DOHH2 (cell line): ENCODE measurements at regions not wholly inside any gene's neighbourhood (a gene's known extent, or its start where the extent isn't known, plus 50 kb on each side); places are given as distances from the start of the nearest gene placed in this dataset.
"Not testable (repeated sequence)": the region's sequence is repeated elsewhere in the genome, so short reads cannot be mapped to it uniquely, and the experiment has no call there.

Source experiments
- H3F3A ChIP-seq: fragments of 200-600 bp; sonication (generic), shearing (Covaris generic); 2 replicates; pipeline ENCODE4 v1.6.0; 2016; ENCODE audit warnings: antibody characterized with exemption, mild to moderate bottlenecking; ENCODE audit not compliant: control insufficient read depth, insufficient read depth
- H3K27ac ChIP-seq: fragments of 200-600 bp; sonication (generic); 2 replicates; pipeline ENCODE4 v1.5.1; 2014; ENCODE audit warnings: low read depth, mild to moderate bottlenecking, low read length, moderate library complexity
- H3K27me3 ChIP-seq: fragments of 200-600 bp; sonication (generic); 2 replicates; pipeline ENCODE4 v1.6.1; 2014; ENCODE audit warnings: mild to moderate bottlenecking, low read length, mixed read lengths; ENCODE audit not compliant: control insufficient read depth
- H3K36me3 ChIP-seq: fragments of 200-600 bp; sonication (generic); 2 replicates; pipeline ENCODE4 v1.6.1; 2014; ENCODE audit warnings: mild to moderate bottlenecking, low read length, moderate library complexity, mixed read lengths; ENCODE audit not compliant: control insufficient read depth
- H3K4me1 ChIP-seq: fragments of 200-600 bp; sonication (generic); 2 replicates; pipeline ENCODE4 v1.6.1; 2014; ENCODE audit warnings: mild to moderate bottlenecking, low read length, mixed read lengths; ENCODE audit not compliant: control insufficient read depth
- H3K4me2 ChIP-seq: fragments of 200-600 bp; sonication (generic); 2 replicates; pipeline ENCODE4 v1.6.0; 2014; ENCODE audit warnings: mild to moderate bottlenecking, low read length, moderate library complexity
- H3K4me3 ChIP-seq: fragments of 200-600 bp; sonication (generic); 2 replicates; pipeline ENCODE4 v1.5.1; 2014; ENCODE audit warnings: mild to moderate bottlenecking, low read length, mixed read lengths
- H3K79me2 ChIP-seq: fragments of 200-600 bp; sonication (generic); 2 replicates; pipeline ENCODE4 v1.6.1; 2014; ENCODE audit warnings: mild to moderate bottlenecking, low read length, mixed read lengths; ENCODE audit not compliant: control insufficient read depth
- H3K9me2 ChIP-seq: fragments of 200-600 bp; sonication (generic); replicated peaks from 2 replicates; pipeline ENCODE4 v1.6.1; 2014; ENCODE audit warnings: mild to moderate bottlenecking, low read length, mixed read lengths; ENCODE audit not compliant: control insufficient read depth
- H3K9me3 ChIP-seq: fragments of 200-600 bp; sonication (generic); 2 replicates; pipeline ENCODE4 v1.6.1; 2014; ENCODE audit warnings: antibody characterized with exemption, low read length, mixed read lengths; ENCODE audit not compliant: control insufficient read depth, insufficient read depth
- H4K20me1 ChIP-seq: fragments of 200-600 bp; sonication (generic); 2 replicates; pipeline ENCODE4 v1.6.0; 2014; ENCODE audit warnings: low read depth, mild to moderate bottlenecking, antibody characterized with exemption, low read length, moderate library complexity; ENCODE audit not compliant: control insufficient read depth, insufficient read depth
- CTCF ChIP-seq: fragments of 200-600 bp; sonication (generic); IDR thresholded peaks from one replicate; pipeline ENCODE4 v1.5.1; 2014; ENCODE audit warnings: antibody characterized with exemption, mild to moderate bottlenecking, low read depth, low read length; ENCODE audit not compliant: poor library complexity, severe bottlenecking
- EZH2phosphoT487 ChIP-seq: fragments of 200-600 bp; sonication (generic); IDR thresholded peaks from 2 replicates; pipeline ENCODE4 v1.6.1; 2017; ENCODE audit warnings: borderline replicate concordance, mild to moderate bottlenecking, antibody characterized with exemption, low read length, moderate library complexity, mixed read lengths

DNA sequence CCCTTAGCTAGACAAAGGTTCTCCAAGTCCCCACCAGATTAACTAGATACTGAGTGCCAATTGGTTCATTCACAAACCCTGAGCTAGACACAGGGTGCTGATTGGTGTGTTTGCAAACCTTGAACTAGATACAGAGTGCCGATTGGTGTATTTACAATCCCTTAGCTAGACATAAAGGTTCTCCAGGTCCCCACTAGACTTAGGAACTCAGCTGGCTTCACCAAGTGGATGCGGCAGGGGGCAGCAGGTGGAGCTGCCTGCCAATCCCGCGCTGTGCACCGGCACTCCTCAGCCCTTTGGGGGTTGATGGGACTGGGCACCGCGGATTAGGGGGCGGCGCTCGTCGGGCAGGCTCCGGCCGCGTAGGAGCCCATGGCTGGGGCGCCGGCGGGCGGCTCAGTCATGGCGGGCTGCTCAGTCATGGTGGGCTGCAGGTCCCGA lies 157.6 kb downstream of the KLRB1 start:
- Histone ChIP-seq H3K79me2 (peaks cover 18% of the 10 kb centered on the region), H3K4me2 (peak overlapping the region; percentile 49), H3K4me3 (peak overlapping the region; percentile 42), H3K4me1 (peaks cover 11% of the 10 kb centered on the region)
- H3K36me3 ChIP-seq, H3K27ac ChIP-seq, H4K20me1 ChIP-seq, H3K27me3 ChIP-seq, H3F3A ChIP-seq, H3K9me3 ChIP-seq, H3K9me2 ChIP-seq: not testable (repeated sequence)

- H3K9me2 ChIP-seq, H4K20me1 ChIP-seq, H3K36me3 ChIP-seq, H3K27ac ChIP-seq, H3K27me3 ChIP-seq, H3K9me3 ChIP-seq, H3F3A ChIP-seq: not testable (repeated sequence)
- peak overlapping the region; percentile 42 for H3K4me3 ChIP-seq
- peaks cover 14% of the 10 kb centered on the region for H3K4me1 ChIP-seq
- H3K4me2 ChIP-seq, result peak overlapping the region; percentile 84; the same call in 1 of the 2 replicates
- peaks cover 22% of the 10 kb centered on the region for H3K79me2 ChIP-seq
Observed at GRCh38 chr12:9449657-9450126, 158.0 kb downstream of the KLRB1 start.

GRCh38 chr12:9449181-9449580 lies 158.5 kb downstream of the KLRB1 start:
- H3K27me3 ChIP-seq, result no peaks in the 10 kb centered on the region
- H3K4me3 ChIP-seq, result peak overlapping the region; percentile 72
- H3K4me2 ChIP-seq, result peak overlapping the region; percentile 84
- no peaks in the 10 kb centered on the region; the same call in 1 of the 2 replicates for H3K36me3 ChIP-seq
- peaks cover 14% of the 10 kb centered on the region for H3K4me1 ChIP-seq
- no peaks in the 10 kb centered on the region for H3K9me2 ChIP-seq
- peaks cover 25% of the 10 kb centered on the region for H3K79me2 ChIP-seq
- H3K9me3 ChIP-seq, result peaks cover 7% of the 10 kb centered on the region
- H4K20me1 ChIP-seq, result no peaks in the 10 kb centered on the region
- H3K27ac ChIP-seq, result no peak overlapping the region
- 0 out of 2 replicates have a peak, but pooled peaks cover 2% of the 10 kb centered on the region for H3F3A ChIP-seq
- TF ChIP-seq CTCF (no peak), EZH2phosphoT487 (no peak)

DNA sequence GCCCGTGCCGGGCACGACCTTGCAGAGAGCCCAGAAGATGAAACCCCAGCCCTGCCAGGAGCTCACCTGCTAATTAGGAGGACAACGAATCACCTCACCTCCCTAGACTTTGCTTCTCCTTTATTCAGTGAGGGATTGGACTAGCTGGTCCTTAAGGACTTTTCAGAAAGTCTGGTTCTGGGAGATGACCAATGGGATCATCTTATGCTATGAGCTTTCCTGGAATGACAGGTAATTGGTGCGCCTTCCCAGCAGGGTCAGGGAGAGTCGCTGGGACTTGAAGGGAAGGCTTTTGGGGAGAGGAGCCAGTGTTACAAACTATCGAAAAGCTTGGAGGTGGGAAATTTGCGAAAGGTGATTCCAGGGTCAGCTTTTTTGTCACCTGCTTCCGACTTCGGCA lies 159.1 kb downstream of the KLRB1 start:
- Histone ChIP-seq H3K4me1 (peaks cover 14% of the 10 kb centered on the region), H3K4me2 (peak overlapping the region; percentile 84), H3K4me3 (peak overlapping the region; percentile 72), H3K79me2 (peaks cover 25% of the 10 kb centered on the region)
- not testable (repeated sequence) for H3K36me3 ChIP-seq, H3K27me3 ChIP-seq, H3K27ac ChIP-seq, H3K9me3 ChIP-seq, H3K9me2 ChIP-seq, H4K20me1 ChIP-seq, H3F3A ChIP-seq

DNA sequence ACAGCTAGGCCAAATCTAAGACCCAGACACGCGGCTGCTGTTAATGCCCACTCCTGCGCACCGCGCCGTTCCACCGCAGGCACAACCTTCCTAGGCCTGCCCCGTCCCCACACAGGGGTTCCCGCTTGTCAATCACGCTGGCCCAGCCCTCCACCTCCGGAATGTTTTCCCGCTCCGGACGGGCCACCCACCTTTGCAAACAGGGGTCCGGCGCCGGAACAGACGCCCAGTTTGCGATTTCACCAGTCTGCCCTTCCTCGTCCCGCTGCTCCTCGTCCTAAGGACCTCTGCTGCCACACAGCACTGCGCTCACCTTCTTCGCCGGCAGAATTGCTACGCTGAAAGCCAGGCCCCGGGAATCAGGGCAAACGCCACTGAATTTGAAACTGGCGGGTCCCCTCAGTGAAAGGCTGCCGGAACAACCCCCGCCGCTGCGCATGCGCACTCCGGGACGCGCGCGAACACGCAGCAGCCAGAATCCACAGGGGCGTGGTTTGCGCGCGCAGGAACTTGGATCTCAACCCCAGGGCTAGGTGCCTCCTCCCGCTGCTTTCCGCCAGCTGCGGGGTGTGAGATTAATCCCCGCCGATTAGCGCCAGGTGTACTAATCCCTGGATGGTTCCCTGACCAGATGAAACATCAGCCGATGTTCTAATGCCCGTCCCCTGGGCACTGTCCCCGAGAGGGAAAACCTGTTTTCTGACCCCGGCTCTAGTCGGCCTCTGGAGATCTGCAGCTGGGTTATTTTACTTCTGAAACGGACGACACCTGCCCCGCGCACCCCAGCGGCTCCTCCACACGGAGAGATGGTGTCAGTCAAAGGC lies 159.7 kb downstream of the KLRB1 start:
- H3K4me1 ChIP-seq, result peaks cover 14% of the 10 kb centered on the region
- H3F3A ChIP-seq, H3K9me3 ChIP-seq: not testable (repeated sequence)

DNA sequence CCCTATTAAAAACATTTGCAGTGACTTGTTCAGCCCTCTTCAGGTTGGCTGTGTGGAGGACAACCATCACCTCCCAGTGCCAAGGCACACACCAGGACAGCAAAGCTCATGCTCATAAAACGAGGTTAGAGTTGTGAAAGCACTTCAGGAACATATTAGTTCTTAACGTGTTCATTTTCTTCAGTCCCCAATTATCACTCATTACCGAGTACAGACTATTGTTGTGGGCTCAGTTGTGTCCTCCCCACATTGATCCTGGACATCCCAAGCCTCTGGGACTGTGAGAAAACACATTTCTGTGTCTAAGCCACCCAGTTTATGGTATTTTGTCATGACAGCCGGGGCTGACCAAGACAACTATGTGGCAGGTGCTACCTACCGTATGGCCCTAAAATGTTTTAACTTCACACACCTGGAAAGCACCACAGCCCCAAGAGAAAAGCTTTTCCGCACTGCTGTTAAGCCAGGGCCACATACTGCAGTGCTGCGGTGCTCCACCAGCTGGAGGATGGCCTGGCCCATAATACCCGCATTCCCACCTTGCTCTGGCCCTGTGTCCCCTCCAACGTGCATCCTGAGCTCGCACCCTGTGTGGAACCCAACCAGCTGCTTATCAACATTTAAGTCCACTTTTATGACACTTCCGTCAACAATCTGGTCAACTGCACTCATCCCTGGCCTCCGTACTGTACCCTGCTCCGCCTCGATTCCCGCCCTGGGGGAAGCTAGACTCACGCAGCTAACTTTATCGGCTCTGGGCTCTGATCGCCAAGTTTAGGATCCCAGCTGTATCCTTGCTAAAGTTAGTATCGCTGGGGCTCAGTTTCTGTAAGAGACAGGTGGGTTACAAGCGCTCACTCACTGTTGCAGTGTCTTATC lies 160.6 kb downstream of the KLRB1 start:
- not testable (repeated sequence) for H3K9me2 ChIP-seq, H3F3A ChIP-seq, H3K36me3 ChIP-seq, H3K27me3 ChIP-seq, H3K9me3 ChIP-seq, H4K20me1 ChIP-seq
- H3K4me3 ChIP-seq, result peak overlapping the region; percentile 72
- peaks cover 14% of the 10 kb centered on the region for H3K4me1 ChIP-seq
- peak overlapping the region; percentile 84 for H3K4me2 ChIP-seq
- peak overlapping the region; percentile 55; the same call in 1 of the 2 replicates for H3K27ac ChIP-seq
- H3K79me2 ChIP-seq, result peaks cover 28% of the 10 kb centered on the region

More for the DNA sequence above, 159.7 kb downstream of the KLRB1 start:
- H3K4me2 ChIP-seq, result peak overlapping the region; percentile 84
- not testable (repeated sequence) for H4K20me1 ChIP-seq, H3K36me3 ChIP-seq, H3K9me2 ChIP-seq, H3K27me3 ChIP-seq
- H3K79me2 ChIP-seq, result peaks cover 25% of the 10 kb centered on the region
- peak overlapping the region; percentile 55 for H3K27ac ChIP-seq
- H3K4me3 ChIP-seq, result peak overlapping the region; percentile 72

DNA sequence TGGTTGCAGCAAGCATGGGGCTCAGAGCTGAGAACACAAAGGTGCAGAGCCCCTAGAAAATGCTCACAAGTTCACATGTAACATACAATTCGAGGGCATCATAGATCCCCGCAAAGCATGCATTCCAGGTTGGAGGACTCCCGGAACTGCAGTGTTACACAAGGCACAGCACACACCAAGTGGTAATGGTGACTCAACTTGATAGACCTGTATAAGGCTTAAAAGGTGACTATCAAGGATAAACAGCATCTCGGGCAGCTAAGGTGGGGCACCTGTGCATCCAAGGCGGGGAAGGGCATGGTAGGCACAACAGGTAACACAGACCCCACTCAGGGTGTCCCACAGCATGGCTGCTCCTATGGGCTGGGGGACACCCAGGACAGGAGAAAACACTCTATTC lies 167.3 kb downstream of the KLRB1 start:
- H3K4me2 ChIP-seq, H3K9me2 ChIP-seq, H3K36me3 ChIP-seq, H3K9me3 ChIP-seq, H4K20me1 ChIP-seq, H3K79me2 ChIP-seq, H3K27ac ChIP-seq, H3F3A ChIP-seq, H3K4me3 ChIP-seq, H3K27me3 ChIP-seq, H3K4me1 ChIP-seq: not testable (repeated sequence)
